Kidney (tissue), 13 donors: ENCODE measurements at regions not wholly inside any gene's neighbourhood (a gene's known extent, or its start where the extent isn't known, plus 50 kb on each side); places are given as distances from the start of the nearest gene placed in this dataset.

Source experiments
- DNase-seq, 5 donors: peaks; one replicate each; pipeline ENCODE4 v3.0.0-alpha.2; 2013 to 2020
- FAIRE-seq: peaks from 2 replicates; lab custom pipeline; 2012; peaks lifted over from hg19 to GRCh38; lab: Jason Lieb, UNC
- H3K27ac ChIP-seq, 2 donors: one replicate each; pipeline ENCODE4 v1.7.0; 2013; ENCODE audit warnings: low read depth in 2 of 2, low read length in 2 of 2, inconsistent platforms in 1 of 2
- H3K27me3 ChIP-seq: one replicate; pipeline ENCODE4 v1.7.1; 2013; ENCODE audit warnings: low read length, inconsistent platforms; ENCODE audit not compliant: control insufficient read depth, insufficient read depth
- H3K36me3 ChIP-seq, 3 donors: one replicate each; pipeline versions ENCODE4 v1.7.0 to v1.7.1; 2013; ENCODE audit warnings: low read length in 3 of 3, control low read depth in 1 of 3, inconsistent platforms in 1 of 3; ENCODE audit not compliant: insufficient read depth in 3 of 3, control insufficient read depth in 2 of 3
- H3K4me1 ChIP-seq, 3 donors: one replicate each; pipeline versions ENCODE4 v1.7.0 to v1.7.1; 2013; ENCODE audit warnings: low read length in 3 of 3, inconsistent platforms in 1 of 3, low read depth in 1 of 3; ENCODE audit not compliant: control insufficient read depth in 2 of 3, insufficient read depth in 2 of 3
- H3K4me3 ChIP-seq, 3 donors: one replicate each; pipeline versions ENCODE4 v1.7.0 to v1.8.1; 2013; ENCODE audit warnings: low read length in 3 of 3, control low read depth in 1 of 3, inconsistent platforms in 1 of 3
- H3K9ac ChIP-seq, 3 donors: one replicate each; pipeline versions ENCODE4 v1.7.0 to v1.7.1; 2013; ENCODE audit warnings: low read length in 3 of 3, control low read depth in 1 of 3, inconsistent platforms in 1 of 3
- H3K9me3 ChIP-seq, 3 donors: one replicate each; pipeline versions ENCODE4 v1.7.0 to v1.7.1; 2013; ENCODE audit warnings: low read length in 3 of 3, control low read depth in 1 of 3, inconsistent platforms in 1 of 3; ENCODE audit not compliant: control insufficient read depth in 2 of 3, insufficient read depth in 1 of 3
- intact Hi-C: fragments of 100-400 bp; cut with DNase I; formaldehyde crosslinking; loops from one replicate; pipeline ENCODE4 v1.11.1; 2022
- TF ChIP-seq, protein P1 (sequence below): IDR thresholded peaks from 3 replicates; pipeline ENCODE4 v1.5.1; 2012; ENCODE audit warnings: mild to moderate bottlenecking, moderate library complexity, borderline replicate concordance; ENCODE audit not compliant: insufficient read depth; ENCODE audit errors: extremely low read depth
- donor health status: control.
- donor health status: control.
- donor health status: control.
- donor health status: control.
- donor health status: control.
- donor health status: DM: yes; HTN: yes; CAD: no.
- donor health status: Normal renal cell carcinoma (clear cell type).

DNA sequence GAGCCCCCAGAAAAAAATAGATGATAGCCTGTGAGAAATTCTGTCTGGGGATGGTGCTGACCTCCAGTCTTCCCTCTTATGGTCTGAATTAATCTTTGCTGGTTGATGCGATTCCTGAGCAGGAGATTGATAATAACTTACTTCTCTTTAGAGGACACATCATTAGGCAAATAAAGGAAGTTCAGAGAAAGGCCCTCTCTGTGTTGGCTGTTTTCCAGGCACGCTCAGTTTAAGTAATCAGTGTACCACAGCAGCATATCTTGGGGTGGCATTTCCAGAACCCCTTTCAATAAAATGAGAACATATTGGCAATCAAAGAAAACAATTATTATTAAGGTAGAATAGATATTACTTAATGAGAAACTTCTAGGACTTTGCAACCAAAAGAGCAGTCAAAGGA, 1129.3 kb upstream of the RAG2 start:
- DNase-seq, result no peak
- H3K27ac ChIP-seq, result no peak overlapping the region
- no peaks in the 10 kb centered on the region for H3K9me3 ChIP-seq
- FAIRE-seq, result no peak
- no peaks in the 10 kb centered on the region for H3K27me3 ChIP-seq
- intact Hi-C loops, result no loop called here
- no peaks in the 10 kb centered on the region for H3K36me3 ChIP-seq
- no peaks in the 10 kb centered on the region for H3K4me1 ChIP-seq
- H3K4me3 ChIP-seq, result no peak overlapping the region
- TF ChIP-seq, protein P1, sequence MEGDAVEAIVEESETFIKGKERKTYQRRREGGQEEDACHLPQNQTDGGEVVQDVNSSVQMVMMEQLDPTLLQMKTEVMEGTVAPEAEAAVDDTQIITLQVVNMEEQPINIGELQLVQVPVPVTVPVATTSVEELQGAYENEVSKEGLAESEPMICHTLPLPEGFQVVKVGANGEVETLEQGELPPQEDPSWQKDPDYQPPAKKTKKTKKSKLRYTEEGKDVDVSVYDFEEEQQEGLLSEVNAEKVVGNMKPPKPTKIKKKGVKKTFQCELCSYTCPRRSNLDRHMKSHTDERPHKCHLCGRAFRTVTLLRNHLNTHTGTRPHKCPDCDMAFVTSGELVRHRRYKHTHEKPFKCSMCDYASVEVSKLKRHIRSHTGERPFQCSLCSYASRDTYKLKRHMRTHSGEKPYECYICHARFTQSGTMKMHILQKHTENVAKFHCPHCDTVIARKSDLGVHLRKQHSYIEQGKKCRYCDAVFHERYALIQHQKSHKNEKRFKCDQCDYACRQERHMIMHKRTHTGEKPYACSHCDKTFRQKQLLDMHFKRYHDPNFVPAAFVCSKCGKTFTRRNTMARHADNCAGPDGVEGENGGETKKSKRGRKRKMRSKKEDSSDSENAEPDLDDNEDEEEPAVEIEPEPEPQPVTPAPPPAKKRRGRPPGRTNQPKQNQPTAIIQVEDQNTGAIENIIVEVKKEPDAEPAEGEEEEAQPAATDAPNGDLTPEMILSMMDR, result no peak
- H3K9ac ChIP-seq, result no peak overlapping the region

DNA sequence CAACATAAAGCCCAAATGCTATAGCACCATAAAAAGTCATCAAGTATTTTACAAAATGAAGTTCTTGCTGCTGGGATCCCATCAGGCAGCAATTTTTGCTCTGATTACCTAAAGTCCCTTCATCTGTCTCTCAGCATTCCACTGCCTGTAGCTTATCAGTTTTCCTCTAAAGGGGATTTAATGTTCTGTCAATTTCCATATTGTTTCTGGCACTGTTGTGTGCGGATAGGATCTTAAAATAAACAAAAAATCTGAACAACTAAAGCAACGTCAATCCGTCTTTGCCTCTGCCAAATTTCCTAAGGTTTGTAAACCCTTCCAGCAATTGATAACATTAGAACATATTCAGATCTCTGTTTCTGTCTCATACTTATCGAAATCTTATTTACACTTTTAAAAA, 1126.3 kb upstream of the RAG2 start:
- no peak overlapping the region for H3K9ac ChIP-seq
- H3K27me3 ChIP-seq, result no peaks in the 10 kb centered on the region
- TF ChIP-seq, protein P1, result no peak
- no peak overlapping the region for H3K4me3 ChIP-seq
- intact Hi-C loops, result no loop called here
- H3K4me1 ChIP-seq, result no peaks in the 10 kb centered on the region
- H3K9me3 ChIP-seq, result no peaks in the 10 kb centered on the region
- H3K27ac ChIP-seq, result no peak overlapping the region
- FAIRE-seq (no peak), DNase-seq (peak in 1 of 5 donors; percentile 10)
- no peaks in the 10 kb centered on the region for H3K36me3 ChIP-seq

DNA sequence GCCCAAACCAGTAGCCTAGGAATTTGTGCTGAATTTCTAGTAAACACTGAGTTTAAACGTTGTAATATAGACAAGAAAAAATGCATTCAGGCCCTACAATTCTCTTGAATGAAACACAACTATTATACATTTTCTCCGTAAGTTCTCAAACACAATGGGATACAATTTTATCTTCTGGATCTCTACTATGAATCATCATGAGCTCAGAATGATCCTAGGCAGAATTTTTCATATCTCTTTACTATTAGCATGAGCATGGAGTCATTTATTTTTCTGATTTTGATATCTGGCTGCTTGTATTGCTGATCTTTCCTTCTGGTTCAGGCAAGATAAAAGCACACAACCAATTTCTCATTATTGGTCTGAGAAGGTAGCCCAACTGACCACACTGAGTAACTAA, 1123.4 kb upstream of the RAG2 start:
- H3K4me3 ChIP-seq, result no peak overlapping the region
- H3K9ac ChIP-seq, result no peak overlapping the region
- FAIRE-seq, result no peak
- H3K9me3 ChIP-seq, result no peaks in the 10 kb centered on the region
- H3K36me3 ChIP-seq, result no peaks in the 10 kb centered on the region
- no peaks in the 10 kb centered on the region for H3K27me3 ChIP-seq
- no peaks in the 10 kb centered on the region for H3K4me1 ChIP-seq
- no peak for DNase-seq
- H3K27ac ChIP-seq, result no peak overlapping the region
- intact Hi-C loops, result no loop called here
- TF ChIP-seq, protein P1, result no peak

DNA sequence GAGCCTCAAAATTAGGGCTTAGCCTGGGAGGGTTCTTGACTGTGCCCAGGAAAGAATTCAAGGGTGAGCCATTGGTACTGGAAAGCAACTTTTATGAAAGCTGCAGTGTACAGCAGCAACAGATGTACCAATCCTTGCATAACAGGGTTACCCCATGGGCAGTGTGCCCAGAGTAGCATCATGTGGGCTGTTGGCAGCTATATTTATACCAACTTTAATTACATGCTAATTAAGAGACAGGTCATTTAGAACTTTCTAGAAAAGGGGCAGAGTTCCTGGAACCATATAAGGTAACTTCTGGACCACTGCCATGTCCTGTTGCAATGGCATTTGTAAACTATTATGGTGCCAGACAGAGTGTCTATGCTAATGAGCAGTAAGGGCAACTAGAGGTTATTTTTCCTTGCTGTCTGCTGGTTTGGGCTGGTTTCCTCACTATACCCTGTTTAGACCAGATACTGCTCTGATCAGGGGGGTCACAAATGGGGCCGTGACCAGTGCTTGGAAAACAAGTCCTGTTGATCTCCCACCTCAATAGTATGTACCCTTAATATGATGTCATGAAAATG, 1120.5 kb upstream of the RAG2 start:
- FAIRE-seq (no peak), DNase-seq (no peak)
- Histone ChIP-seq H3K27ac (no peak overlapping the region), H3K9ac (no peak overlapping the region), H3K4me3 (no peak overlapping the region), H3K27me3 (no peaks in the 10 kb centered on the region), H3K36me3 (no peaks in the 10 kb centered on the region), H3K4me1 (no peaks in the 10 kb centered on the region), H3K9me3 (no peaks in the 10 kb centered on the region)
- TF ChIP-seq, protein P1, result no peak
- intact Hi-C loops, result no loop called here
